T-helper 2 cell treated with Interferon-gamma antibody and Interleukin-4, amounts not matched to agents 5 μg/mL and 100 μg/mL, for 36 hours (primary cell): ENCODE measurements at regions not wholly inside any gene's neighbourhood (a gene's known extent, or its start where the extent isn't known, plus 50 kb on each side); places are given as distances from the start of the nearest gene placed in this dataset.
"Not testable (repeated sequence)": the region's sequence is repeated elsewhere in the genome, so short reads cannot be mapped to it uniquely, and the experiment has no call there.

ENCODE experiments used
- DNase-seq: peaks from one replicate; pipeline ENCODE4 v3.0.0; 2021; ENCODE audit warnings: low spot score
- H3K27ac Mint-ChIP-seq: one replicate; pipeline ENCODE4 v1.8.0; 2021; ENCODE audit warnings: mild to moderate bottlenecking, mixed read lengths
- H3K27me3 Mint-ChIP-seq: one replicate; pipeline ENCODE4 v1.8.0; 2021; ENCODE audit warnings: low read depth, mixed read lengths
- H3K36me3 Mint-ChIP-seq: one replicate; pipeline ENCODE4 v1.8.0; 2021; ENCODE audit warnings: low read depth, mixed read lengths
- H3K4me1 Mint-ChIP-seq: one replicate; pipeline ENCODE4 v1.8.0; 2021; ENCODE audit warnings: low read depth, mixed read lengths
- H3K4me3 Mint-ChIP-seq: one replicate; pipeline ENCODE4 v1.8.0; 2022; ENCODE audit warnings: mild to moderate bottlenecking, moderate library complexity, mixed read lengths
- H3K9me3 Mint-ChIP-seq: one replicate; pipeline ENCODE4 v1.8.0; 2021; ENCODE audit warnings: mixed read lengths

DNA sequence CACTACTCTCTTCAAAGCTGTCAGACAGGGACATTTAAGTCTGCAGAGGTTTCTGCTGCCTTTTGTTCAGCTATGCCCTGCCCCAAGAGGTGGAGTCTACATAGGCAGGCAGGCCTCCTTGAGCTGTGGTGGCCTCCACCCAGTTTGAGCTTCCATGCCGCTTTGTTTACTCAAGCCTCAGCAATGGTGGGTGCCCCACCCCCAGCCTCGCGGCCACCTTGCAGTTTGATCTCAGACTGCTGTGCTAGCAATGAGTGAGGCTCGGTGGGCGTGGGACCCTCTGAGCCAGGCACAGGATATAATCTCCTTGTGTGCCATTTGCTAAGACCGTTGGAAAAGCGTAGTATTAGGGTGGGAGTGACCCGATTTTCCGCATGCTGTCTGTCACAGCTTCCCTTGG lies 710.0 kb upstream of the RGS18 start:
- H3K4me1 Mint-ChIP-seq, H3K27ac Mint-ChIP-seq, H3K4me3 Mint-ChIP-seq, H3K36me3 Mint-ChIP-seq, DNase-seq, H3K27me3 Mint-ChIP-seq: not testable (repeated sequence)
- H3K9me3 Mint-ChIP-seq = peaks cover 11% of the 10 kb centered on the region

DNA sequence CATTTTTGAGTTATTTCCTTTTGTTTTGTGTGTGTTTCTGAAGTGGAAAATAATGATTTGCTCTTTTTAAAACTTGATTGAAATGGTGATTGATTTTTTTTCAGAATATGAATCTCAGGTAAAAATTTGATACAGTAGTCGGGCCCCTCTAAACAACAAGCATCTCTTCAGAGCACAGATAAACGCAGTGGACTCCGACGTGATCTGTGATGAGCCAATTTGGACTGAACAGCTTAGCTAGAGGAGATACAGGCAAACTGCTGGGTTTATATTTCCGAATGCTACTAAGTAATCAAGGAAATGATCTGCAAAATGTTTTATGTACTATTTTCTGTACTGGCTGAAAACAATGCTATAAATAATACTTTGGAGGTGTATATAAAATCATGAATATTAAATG lies 705.7 kb upstream of the RGS18 start:
- Mint-ChIP-seq H3K36me3 (no peaks in the 10 kb centered on the region), H3K4me1 (no peaks in the 10 kb centered on the region), H3K9me3 (peaks cover 15% of the 10 kb centered on the region), H3K4me3 (no peak overlapping the region), H3K27ac (no peak overlapping the region), H3K27me3 (no peaks in the 10 kb centered on the region)
- no peak for DNase-seq

DNA sequence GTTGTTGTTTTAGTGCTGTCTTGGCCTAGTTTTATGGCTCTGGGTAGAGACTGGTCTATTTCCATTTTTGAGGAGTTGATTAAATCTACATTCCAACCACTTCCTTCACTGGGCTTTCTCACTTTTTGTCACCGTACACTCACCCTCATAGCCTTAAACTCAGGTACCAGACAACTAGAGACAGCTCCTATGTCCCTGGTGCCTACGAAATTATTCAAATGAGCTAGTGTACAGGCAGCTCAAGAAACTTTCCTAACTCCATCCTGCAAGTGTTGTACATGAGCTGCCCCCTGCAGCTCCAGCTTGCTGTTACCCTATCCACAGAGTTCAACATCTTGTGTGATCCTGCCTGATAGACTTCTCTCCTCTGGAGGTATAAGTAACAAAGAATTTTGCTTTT lies 704.8 kb upstream of the RGS18 start:
- no peaks in the 10 kb centered on the region for H3K27me3 Mint-ChIP-seq
- H3K27ac Mint-ChIP-seq = no peak overlapping the region
- H3K36me3 Mint-ChIP-seq = no peaks in the 10 kb centered on the region
- H3K4me3 Mint-ChIP-seq = no peak overlapping the region
- no peak for DNase-seq
- peaks cover 15% of the 10 kb centered on the region for H3K9me3 Mint-ChIP-seq
- H3K4me1 Mint-ChIP-seq = no peaks in the 10 kb centered on the region

DNA sequence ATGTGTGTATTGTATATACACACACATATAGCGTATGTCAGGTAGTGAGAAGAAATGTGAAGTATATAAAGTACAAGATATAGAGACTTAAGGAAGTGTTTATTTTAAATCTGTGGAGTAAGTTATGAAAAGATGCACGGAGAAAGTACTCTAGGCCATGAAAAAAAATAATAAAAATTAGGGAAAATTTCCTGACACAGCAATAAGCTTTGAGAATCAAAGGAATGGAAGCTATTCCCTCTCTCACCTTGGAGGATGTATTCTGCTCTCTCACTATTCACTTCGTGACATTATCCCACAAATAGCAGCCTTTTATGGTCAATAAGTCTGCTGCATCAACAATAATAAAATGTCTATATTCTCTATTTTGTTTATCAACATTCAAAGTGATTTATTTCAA lies 700.4 kb upstream of the RGS18 start:
- Mint-ChIP-seq H3K27me3 (no peaks in the 10 kb centered on the region), H3K9me3 (peaks cover 20% of the 10 kb centered on the region), H3K4me3 (no peak overlapping the region), H3K36me3 (no peaks in the 10 kb centered on the region), H3K4me1 (no peaks in the 10 kb centered on the region), H3K27ac (no peak overlapping the region)
- no peak for DNase-seq

DNA sequence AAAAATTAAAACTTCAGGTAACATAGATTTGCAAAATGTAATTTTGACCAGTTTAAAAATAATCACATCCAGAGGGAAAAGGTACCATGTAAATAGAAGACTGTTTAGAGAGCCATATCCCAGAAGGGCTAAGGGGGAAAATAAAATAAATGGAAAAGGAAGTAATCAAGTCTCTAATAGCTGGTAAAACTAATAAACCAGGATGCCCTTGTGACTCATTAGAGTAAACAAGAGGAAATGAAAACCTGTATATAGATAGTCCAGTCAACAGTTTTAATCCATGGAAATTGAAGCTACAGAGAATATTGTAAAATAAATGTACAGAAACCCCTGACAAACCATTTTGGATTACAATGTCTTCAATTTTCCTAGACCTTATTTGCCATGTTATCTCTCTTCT lies 698.0 kb upstream of the RGS18 start:
- Mint-ChIP-seq H3K4me1 (no peaks in the 10 kb centered on the region), H3K36me3 (no peaks in the 10 kb centered on the region), H3K27ac (no peak overlapping the region), H3K27me3 (no peaks in the 10 kb centered on the region), H3K4me3 (no peak overlapping the region), H3K9me3 (peaks cover 23% of the 10 kb centered on the region)
- DNase-seq = no peak

DNA sequence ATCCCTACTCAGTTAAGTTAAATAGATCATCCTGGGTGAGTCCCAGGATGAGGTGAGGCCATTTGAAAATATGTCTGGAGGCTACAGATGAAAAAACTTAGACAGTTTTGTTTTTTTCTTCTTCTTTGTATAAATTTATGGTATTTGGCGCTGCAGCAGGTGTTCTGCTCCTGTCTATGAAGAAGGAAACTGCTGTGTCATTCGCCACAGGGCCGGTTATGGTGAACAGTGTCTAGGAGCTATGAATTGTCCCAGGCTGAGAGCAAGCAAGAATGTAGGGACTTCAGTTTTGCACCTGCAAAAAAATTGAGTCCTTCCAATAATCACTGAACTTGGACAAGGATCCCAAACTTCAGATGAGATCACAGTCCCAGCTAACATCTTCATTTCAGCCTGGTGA lies 674.3 kb upstream of the RGS18 start:
- Mint-ChIP-seq H3K4me3 (no peak overlapping the region), H3K9me3 (peaks cover 15% of the 10 kb centered on the region), H3K27ac (no peak overlapping the region), H3K36me3 (no peaks in the 10 kb centered on the region), H3K27me3 (no peaks in the 10 kb centered on the region), H3K4me1 (no peaks in the 10 kb centered on the region)
- DNase-seq = no peak

DNA sequence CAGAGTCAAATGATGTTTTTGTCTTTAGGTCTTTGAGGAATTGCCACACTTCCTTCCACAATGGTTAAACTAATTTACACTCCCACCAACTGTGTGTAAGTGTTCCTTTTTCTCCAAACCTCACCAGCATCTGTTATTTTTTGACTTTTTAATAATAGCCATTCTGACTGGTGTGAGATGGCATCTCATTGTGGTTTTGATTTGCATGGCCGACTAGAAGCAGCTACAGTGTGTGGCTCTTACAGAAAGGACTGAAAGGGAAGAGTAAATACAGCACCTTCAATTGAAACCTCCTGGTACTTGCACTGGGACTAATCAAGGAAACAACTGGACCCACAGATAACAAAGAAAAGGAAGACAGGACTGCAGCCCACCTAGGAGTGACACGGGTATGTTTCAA lies 668.0 kb upstream of the RGS18 start:
- H3K27ac Mint-ChIP-seq = no peak overlapping the region
- no peaks in the 10 kb centered on the region for H3K4me1 Mint-ChIP-seq
- H3K9me3 Mint-ChIP-seq = peaks cover 31% of the 10 kb centered on the region
- no peak overlapping the region for H3K4me3 Mint-ChIP-seq
- DNase-seq = no peak
- H3K27me3 Mint-ChIP-seq = no peaks in the 10 kb centered on the region
- no peaks in the 10 kb centered on the region for H3K36me3 Mint-ChIP-seq

DNA sequence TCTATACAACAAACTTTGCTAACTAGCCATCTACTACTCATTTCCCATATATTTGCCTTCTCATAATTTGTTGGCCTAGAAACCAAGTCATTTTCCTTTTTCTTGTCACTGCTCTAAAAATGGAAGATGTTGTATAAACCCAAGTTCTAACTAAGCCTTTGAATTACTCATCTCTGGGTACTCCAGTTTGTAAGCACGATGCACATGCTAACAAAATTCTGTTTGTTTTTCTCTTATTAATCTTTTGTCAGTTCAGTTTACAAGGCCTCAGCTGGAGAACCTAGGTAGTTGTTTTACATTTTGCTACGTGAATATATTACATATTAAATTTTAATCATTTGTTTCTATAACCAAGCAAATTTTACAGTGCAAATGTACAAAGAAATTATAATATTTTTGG lies 663.2 kb upstream of the RGS18 start:
- peaks cover 12% of the 10 kb centered on the region for H3K9me3 Mint-ChIP-seq
- H3K27me3 Mint-ChIP-seq = no peaks in the 10 kb centered on the region
- no peaks in the 10 kb centered on the region for H3K36me3 Mint-ChIP-seq
- no peak overlapping the region for H3K4me3 Mint-ChIP-seq
- no peak for DNase-seq
- H3K27ac Mint-ChIP-seq = no peak overlapping the region
- H3K4me1 Mint-ChIP-seq = no peaks in the 10 kb centered on the region

DNA sequence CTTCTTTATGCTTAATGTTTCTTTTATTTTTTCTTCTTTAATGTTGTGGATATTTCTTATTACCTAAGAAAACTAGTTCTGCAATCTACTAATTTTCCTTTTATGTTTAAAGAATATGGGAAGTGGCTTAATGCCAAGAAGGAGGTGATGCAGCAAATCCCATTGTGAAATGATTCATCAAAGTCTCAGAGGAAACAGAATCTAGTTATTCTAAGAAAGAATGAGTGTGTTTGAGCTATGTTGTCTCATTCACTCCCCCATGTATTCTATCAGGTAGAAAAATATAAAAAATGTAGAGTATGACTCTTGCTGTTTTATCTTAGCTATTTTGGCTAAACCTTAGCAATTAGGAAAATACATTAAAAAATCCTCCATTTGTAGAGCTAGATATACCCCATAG lies 659.9 kb upstream of the RGS18 start:
- Mint-ChIP-seq H3K9me3 (no peaks in the 10 kb centered on the region), H3K36me3 (no peaks in the 10 kb centered on the region), H3K27ac (no peak overlapping the region), H3K27me3 (no peaks in the 10 kb centered on the region), H3K4me1 (no peaks in the 10 kb centered on the region), H3K4me3 (no peak overlapping the region)
- no peak for DNase-seq

DNA sequence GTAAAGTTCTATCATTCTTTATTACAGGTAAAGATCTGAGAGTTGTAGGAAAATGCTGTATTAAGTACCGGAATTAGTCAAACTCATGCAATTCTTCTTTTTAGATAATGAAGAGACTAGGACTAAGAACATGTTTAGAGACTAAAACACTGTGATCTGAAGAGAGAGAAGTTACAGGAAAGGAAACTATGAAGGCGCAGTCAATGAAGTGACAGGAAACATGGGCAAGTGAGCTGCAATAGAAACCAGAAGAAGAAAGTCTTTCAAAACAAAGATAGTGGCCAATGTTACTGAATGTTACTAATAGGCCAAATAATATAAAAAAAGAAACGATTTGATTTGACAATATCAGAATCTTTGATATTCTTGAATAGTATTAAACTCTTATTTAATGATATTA lies 659.4 kb upstream of the RGS18 start:
- Mint-ChIP-seq H3K4me1 (no peaks in the 10 kb centered on the region), H3K27ac (no peak overlapping the region), H3K9me3 (no peaks in the 10 kb centered on the region), H3K36me3 (no peaks in the 10 kb centered on the region), H3K4me3 (no peak overlapping the region), H3K27me3 (no peaks in the 10 kb centered on the region)
- DNase-seq = no peak

DNA sequence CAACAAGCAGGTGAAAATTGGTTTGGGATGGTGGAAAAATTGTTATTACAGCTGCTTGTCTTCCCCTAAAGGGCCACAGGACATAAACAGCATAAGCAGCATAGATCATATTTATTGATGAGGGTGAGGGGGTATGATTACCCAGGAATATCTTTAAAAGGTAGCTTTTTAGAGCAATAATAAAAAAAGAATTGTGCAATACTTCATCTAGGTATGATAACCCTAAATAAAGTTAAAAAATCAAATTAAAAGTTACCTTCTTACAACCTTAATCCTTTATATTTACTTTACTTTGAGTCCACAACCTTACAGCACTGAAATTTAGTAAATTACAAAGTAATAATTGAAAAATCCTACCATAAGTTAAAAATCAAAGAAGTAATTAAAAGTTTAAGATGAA lies 653.3 kb upstream of the RGS18 start:
- H3K4me1 Mint-ChIP-seq = no peaks in the 10 kb centered on the region
- peaks cover 7% of the 10 kb centered on the region for H3K9me3 Mint-ChIP-seq
- no peak overlapping the region for H3K4me3 Mint-ChIP-seq
- no peak overlapping the region for H3K27ac Mint-ChIP-seq
- no peaks in the 10 kb centered on the region for H3K27me3 Mint-ChIP-seq
- H3K36me3 Mint-ChIP-seq = no peaks in the 10 kb centered on the region
- DNase-seq = no peak

DNA sequence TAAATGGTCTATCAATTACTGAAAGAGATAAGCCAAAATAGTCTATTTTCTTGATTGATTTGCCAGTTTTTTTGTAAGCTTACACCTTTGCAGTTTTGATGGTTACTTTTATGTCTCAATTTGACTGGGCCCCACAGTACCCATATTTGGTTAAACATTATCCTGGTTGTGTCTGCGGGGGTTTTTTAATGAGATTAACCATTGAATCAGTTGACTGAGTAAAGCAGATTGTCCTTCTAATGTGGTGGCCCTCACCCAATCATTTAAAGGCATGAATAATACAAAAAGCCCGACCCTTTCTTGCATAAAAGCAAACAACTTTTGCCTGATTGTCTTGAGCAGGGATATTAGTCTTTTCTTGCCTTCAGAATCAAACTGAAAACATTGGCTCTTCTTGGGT lies 650.0 kb upstream of the RGS18 start:
- Mint-ChIP-seq H3K4me3 (no peak overlapping the region), H3K9me3 (peaks cover 22% of the 10 kb centered on the region), H3K4me1 (no peaks in the 10 kb centered on the region), H3K27me3 (no peaks in the 10 kb centered on the region), H3K36me3 (no peaks in the 10 kb centered on the region), H3K27ac (no peak overlapping the region)
- DNase-seq = no peak

DNA sequence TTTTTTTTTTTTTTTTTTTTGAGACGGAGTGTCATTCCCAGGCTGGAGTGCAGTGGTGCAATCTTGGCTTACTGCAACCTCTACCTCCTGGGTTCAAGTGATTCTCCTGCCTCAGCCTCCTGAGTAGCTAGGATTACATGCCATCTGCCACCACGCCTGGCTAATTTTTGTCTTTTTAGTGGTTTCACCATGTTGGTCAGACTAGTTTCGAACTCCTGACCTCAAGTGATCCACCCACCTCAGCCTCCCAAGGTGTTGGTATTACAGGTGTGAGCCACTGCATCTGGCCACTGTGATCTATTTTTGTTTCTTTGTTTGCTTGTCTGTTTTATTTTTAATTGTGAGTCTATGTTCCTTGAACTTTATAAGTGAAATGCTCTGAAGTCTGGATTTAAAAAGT lies 646.8 kb upstream of the RGS18 start:
- DNase-seq, H3K27me3 Mint-ChIP-seq, H3K27ac Mint-ChIP-seq, H3K36me3 Mint-ChIP-seq, H3K4me1 Mint-ChIP-seq, H3K4me3 Mint-ChIP-seq: not testable (repeated sequence)
- H3K9me3 Mint-ChIP-seq = peaks cover 24% of the 10 kb centered on the region

DNA sequence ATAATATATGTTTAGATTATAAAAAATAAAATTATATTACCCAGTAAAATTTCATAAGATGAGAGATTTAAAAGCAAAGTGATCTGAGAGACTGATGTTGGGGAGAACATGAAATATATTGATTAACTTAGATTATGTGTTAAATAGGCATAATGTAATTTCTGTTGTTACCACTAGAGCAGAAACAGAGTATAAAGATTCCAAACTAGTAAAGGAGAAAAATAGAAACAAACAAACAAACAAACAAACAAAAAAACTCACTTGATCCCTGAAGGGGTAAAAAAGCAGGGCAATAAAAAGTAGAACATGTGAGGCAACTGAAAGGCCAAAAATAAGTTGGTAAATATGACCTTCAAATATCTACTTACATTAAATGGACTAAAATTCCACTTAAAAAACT lies 640.4 kb upstream of the RGS18 start:
- H3K4me1 Mint-ChIP-seq = no peaks in the 10 kb centered on the region
- no peaks in the 10 kb centered on the region for H3K27me3 Mint-ChIP-seq
- no peak overlapping the region for H3K4me3 Mint-ChIP-seq
- no peak for DNase-seq
- no peak overlapping the region for H3K27ac Mint-ChIP-seq
- peaks cover 9% of the 10 kb centered on the region for H3K9me3 Mint-ChIP-seq
- no peaks in the 10 kb centered on the region for H3K36me3 Mint-ChIP-seq

DNA sequence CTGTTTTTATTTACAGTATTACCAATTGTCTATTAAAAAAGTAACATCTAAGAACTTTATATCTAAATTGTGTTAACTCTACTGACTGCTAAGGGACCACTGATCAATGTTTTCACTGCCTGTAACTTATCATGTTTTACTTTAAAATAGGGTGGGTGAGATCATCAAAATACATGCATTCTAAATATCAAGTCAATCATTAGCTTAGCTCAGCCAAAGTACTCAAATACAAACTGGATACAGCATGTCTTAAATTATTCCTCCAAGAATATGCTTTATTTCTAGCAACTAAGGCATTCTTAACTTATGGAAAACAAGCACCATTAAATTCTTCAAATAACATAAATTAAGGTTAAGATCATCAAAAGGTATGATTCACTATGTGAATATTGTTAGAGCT lies 638.7 kb upstream of the RGS18 start:
- Mint-ChIP-seq H3K4me3 (no peak overlapping the region), H3K9me3 (peaks cover 9% of the 10 kb centered on the region), H3K27ac (no peak overlapping the region), H3K27me3 (no peaks in the 10 kb centered on the region), H3K4me1 (no peaks in the 10 kb centered on the region), H3K36me3 (no peaks in the 10 kb centered on the region)
- DNase-seq = no peak

DNA sequence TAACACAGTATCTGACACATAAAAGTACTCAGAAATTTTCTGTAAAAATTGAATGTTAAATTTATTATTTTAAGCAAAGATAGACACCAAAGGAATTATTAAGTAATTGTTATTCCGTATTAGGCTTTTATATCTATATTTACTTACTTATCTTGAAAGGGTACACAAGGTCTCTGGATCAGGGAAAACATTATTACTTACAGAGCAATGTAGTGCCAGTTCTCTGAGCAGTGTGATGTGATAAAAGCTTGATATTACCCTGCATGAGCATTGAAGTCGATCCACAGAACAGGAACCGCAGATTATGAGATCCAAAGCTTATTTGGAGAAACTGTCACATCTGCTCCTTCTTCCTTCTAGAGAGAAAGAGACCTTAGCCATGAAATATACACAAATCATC lies 637.9 kb upstream of the RGS18 start:
- H3K4me3 Mint-ChIP-seq = no peak overlapping the region

More for the DNA sequence above, 637.9 kb upstream of the RGS18 start:
- no peaks in the 10 kb centered on the region for H3K27me3 Mint-ChIP-seq
- DNase-seq = no peak
- H3K27ac Mint-ChIP-seq = no peak overlapping the region
- no peaks in the 10 kb centered on the region for H3K36me3 Mint-ChIP-seq
- no peaks in the 10 kb centered on the region for H3K4me1 Mint-ChIP-seq
- H3K9me3 Mint-ChIP-seq = peaks cover 9% of the 10 kb centered on the region
